Keratinocyte (primary cell): ENCODE measurements at regions not wholly inside any gene's neighbourhood (a gene's known extent, or its start where the extent isn't known, plus 50 kb on each side); places are given as distances from the start of the nearest gene placed in this dataset.

ENCODE experiments used
- EZH2 ChIP-seq: IDR thresholded peaks from one replicate; pipeline ENCODE4 v1.6.1; 2012; ENCODE audit warnings: inconsistent platforms, mild to moderate bottlenecking, low read length, moderate library complexity
- TF ChIP-seq, protein P1 (sequence below), 3 experiments: IDR thresholded peaks in 1 of 3; conservative IDR thresholded peaks in 1 of 3; optimal IDR thresholded peaks in 1 of 3; 2 replicates in 2 of 3; 3 replicates in 1 of 3; pipeline versions ENCODE3 to v1.5.1; 2011; ENCODE audit warnings: low read length in 3 of 3, mild to moderate bottlenecking in 3 of 3, moderate library complexity in 2 of 3, control low read depth in 1 of 3, inconsistent platforms in 1 of 3; ENCODE audit not compliant: insufficient read depth in 2 of 3; ENCODE audit errors: extremely low read depth in 1 of 3

GRCh38 chr18:76275727-76276313 is 219.2 kb downstream of the ZNF516 start:
- TF ChIP-seq, protein P1, sequence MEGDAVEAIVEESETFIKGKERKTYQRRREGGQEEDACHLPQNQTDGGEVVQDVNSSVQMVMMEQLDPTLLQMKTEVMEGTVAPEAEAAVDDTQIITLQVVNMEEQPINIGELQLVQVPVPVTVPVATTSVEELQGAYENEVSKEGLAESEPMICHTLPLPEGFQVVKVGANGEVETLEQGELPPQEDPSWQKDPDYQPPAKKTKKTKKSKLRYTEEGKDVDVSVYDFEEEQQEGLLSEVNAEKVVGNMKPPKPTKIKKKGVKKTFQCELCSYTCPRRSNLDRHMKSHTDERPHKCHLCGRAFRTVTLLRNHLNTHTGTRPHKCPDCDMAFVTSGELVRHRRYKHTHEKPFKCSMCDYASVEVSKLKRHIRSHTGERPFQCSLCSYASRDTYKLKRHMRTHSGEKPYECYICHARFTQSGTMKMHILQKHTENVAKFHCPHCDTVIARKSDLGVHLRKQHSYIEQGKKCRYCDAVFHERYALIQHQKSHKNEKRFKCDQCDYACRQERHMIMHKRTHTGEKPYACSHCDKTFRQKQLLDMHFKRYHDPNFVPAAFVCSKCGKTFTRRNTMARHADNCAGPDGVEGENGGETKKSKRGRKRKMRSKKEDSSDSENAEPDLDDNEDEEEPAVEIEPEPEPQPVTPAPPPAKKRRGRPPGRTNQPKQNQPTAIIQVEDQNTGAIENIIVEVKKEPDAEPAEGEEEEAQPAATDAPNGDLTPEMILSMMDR (optimal IDR thresholded peaks at IDR 0.05 in 1 of 3, IDR thresholded peaks at IDR 0.05 in 1 of 3, conservative IDR thresholded peaks at IDR 0.05 in 1 of 3; ENCODE audit: extremely low read depth in 1 of 3, insufficient read depth in 2 of 3, low read length in 3 of 3) = no peak
- TF ChIP-seq EZH2 = no peak
